IMR-90 (cell line): ENCODE measurements at regions not wholly inside any gene's neighbourhood (a gene's known extent, or its start where the extent isn't known, plus 50 kb on each side); places are given as distances from the start of the nearest gene placed in this dataset.
"Not testable (repeated sequence)": the region's sequence is repeated elsewhere in the genome, so short reads cannot be mapped to it uniquely, and the experiment has no call there.

Experiments
- BHLHE40 ChIP-seq: fragments of 150-350 bp; IDR thresholded peaks from 2 replicates; pipeline ENCODE4 v1.6.1; 2016; ENCODE audit warnings: mild to moderate bottlenecking, low read depth, low read length
- CTCF ChIP-seq: conservative IDR thresholded peaks from 2 replicates; pipeline ENCODE4 v1.5.1; 2012; ENCODE audit warnings: mild to moderate bottlenecking, low read depth, low read length, improper control_type of control experiment
- FOS ChIP-seq: fragments of 150-350 bp; IDR thresholded peaks from 2 replicates; pipeline ENCODE4 v1.6.1; 2016; ENCODE audit warnings: low read depth, low read length
- MAFK ChIP-seq: IDR thresholded peaks from 2 replicates; pipeline ENCODE4 v1.6.1; 2012; ENCODE audit warnings: low read depth, low read length, improper control_type of control experiment
- MXI1 ChIP-seq: IDR thresholded peaks from 2 replicates; pipeline ENCODE4 v1.6.1; 2012; ENCODE audit warnings: low read depth, mild to moderate bottlenecking, low read length, moderate library complexity, borderline replicate concordance
- POLR2A ChIP-seq: IDR thresholded peaks from 2 replicates; pipeline ENCODE4 v1.6.1; 2012; ENCODE audit warnings: mild to moderate bottlenecking, low read depth, low read length
- RAD21 ChIP-seq: IDR thresholded peaks from 2 replicates; pipeline ENCODE4 v1.6.1; 2012; ENCODE audit warnings: low read length, improper control_type of control experiment
- RCOR1 ChIP-seq: IDR thresholded peaks from 2 replicates; pipeline ENCODE4 v1.6.1; 2012; ENCODE audit warnings: mild to moderate bottlenecking, low read length, improper control_type of control experiment; ENCODE audit not compliant: insufficient replicate concordance
- RFX5 ChIP-seq: IDR thresholded peaks from 2 replicates; pipeline ENCODE4 v1.8.0; 2012; ENCODE audit warnings: low read depth, mild to moderate bottlenecking, low read length, moderate library complexity
- TF ChIP-seq, protein P1 (sequence below): fragments of 150-350 bp; IDR thresholded peaks from 2 replicates; pipeline ENCODE4 v1.6.1; 2017; ENCODE audit warnings: mild to moderate bottlenecking, antibody characterized with exemption, low read length, low read depth

- not testable (repeated sequence) for TF ChIP-seq CTCF, RCOR1, POLR2A, MXI1, RFX5, RAD21, BHLHE40, FOS, MAFK
- TF ChIP-seq, protein P1, sequence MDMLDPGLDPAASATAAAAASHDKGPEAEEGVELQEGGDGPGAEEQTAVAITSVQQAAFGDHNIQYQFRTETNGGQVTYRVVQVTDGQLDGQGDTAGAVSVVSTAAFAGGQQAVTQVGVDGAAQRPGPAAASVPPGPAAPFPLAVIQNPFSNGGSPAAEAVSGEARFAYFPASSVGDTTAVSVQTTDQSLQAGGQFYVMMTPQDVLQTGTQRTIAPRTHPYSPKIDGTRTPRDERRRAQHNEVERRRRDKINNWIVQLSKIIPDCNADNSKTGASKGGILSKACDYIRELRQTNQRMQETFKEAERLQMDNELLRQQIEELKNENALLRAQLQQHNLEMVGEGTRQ = not testable (repeated sequence)
These were observed 55.0 kb upstream of the PARP4 start for GRCh38 chr13:24567593-24567992.
